H1 (cell line): ENCODE measurements at regions not wholly inside any gene's neighbourhood (a gene's known extent, or its start where the extent isn't known, plus 50 kb on each side); places are given as distances from the start of the nearest gene placed in this dataset.

Experiments
- CHD7 ChIP-seq: fragments of 300-600 bp; sonication (generic); IDR thresholded peaks from 2 replicates; pipeline ENCODE4 v1.7.1; 2012; ENCODE audit warnings: low read length, moderate library complexity, mild to moderate bottlenecking, inconsistent platforms; ENCODE audit not compliant: insufficient replicate concordance
- NANOG ChIP-seq: IDR thresholded peaks from 2 replicates; pipeline ENCODE4 v1.6.1; 2011; ENCODE audit warnings: low read length, low read depth, mild to moderate bottlenecking, inconsistent platforms; ENCODE audit not compliant: insufficient read depth, poor library complexity, severe bottlenecking
- POU5F1 ChIP-seq: IDR thresholded peaks from 2 replicates; pipeline ENCODE4 v1.6.1; 2011; ENCODE audit warnings: low read depth, mild to moderate bottlenecking, low read length, moderate library complexity
- SAP30 ChIP-seq: fragments of 300-600 bp; sonication (generic); IDR thresholded peaks from 2 replicates; pipeline ENCODE4 v1.7.1; 2012; ENCODE audit warnings: low read length, moderate library complexity, mild to moderate bottlenecking, inconsistent platforms; ENCODE audit not compliant: insufficient read depth, insufficient replicate concordance
- SRF ChIP-seq: IDR thresholded peaks from 2 replicates; pipeline ENCODE4 v1.6.1; 2011; ENCODE audit warnings: mild to moderate bottlenecking, low read depth, low read length, moderate library complexity

GRCh38 chr14:34372786-34373185, 89.3 kb downstream of the SPTSSA start (continued):
- no peak for TF ChIP-seq CHD7
- no peak for TF ChIP-seq SAP30
- TF ChIP-seq POU5F1: no peak
- TF ChIP-seq NANOG: no peak
- TF ChIP-seq SRF: no peak
